CD1c-positive myeloid dendritic cell (primary cell): ENCODE measurements at regions not wholly inside any gene's neighbourhood (a gene's known extent, or its start where the extent isn't known, plus 50 kb on each side); places are given as distances from the start of the nearest gene placed in this dataset.
"Not testable (repeated sequence)": the region's sequence is repeated elsewhere in the genome, so short reads cannot be mapped to it uniquely, and the experiment has no call there.

ENCODE experiments used
- DNase-seq: peaks from one replicate; pipeline ENCODE4 v3.0.0-alpha.2; 2016; ENCODE audit errors: extremely low spot score

GRCh38 chr1:230487773-230488428 lies 61.8 kb upstream of the PGBD5 start:
- no peak for DNase-seq

- no peak for DNase-seq
These were observed 50.5 kb upstream of the PGBD5 start for GRCh38 chr1:230476622-230477003.

- not testable (repeated sequence) for DNase-seq
These were observed 49.9 kb upstream of the PGBD5 start for GRCh38 chr1:230475856-230476621.
